MCF 10A (cell line): ENCODE measurements at regions not wholly inside any gene's neighbourhood (a gene's known extent, or its start where the extent isn't known, plus 50 kb on each side); places are given as distances from the start of the nearest gene placed in this dataset.

ENCODE experiments used
- BruUV-seq: library from RNA; stranded (reverse); fragments of 400-500 nt; replicated peaks from 2 replicates; lab custom pipeline; 2021; lab: Mats Ljungman, UMichigan
- CTCF ChIA-PET: fragments of 300-600 bp; sonication (Branson Sonifier 250); formaldehyde crosslinking; extraction: SDS; loops from one replicate; lab custom pipeline; 2021; ENCODE audit warnings: antibody characterized with exemption, inconsistent platforms; lab: Yijun Ruan, JAX
- POLR2A ChIA-PET: fragments of 300-600, 350-650 bp; sonication (Branson Sonifier 250); formaldehyde crosslinking; extraction: SDS; loops from one replicate; lab custom pipeline; 2020; ENCODE audit warnings: antibody characterized with exemption, inconsistent platforms; lab: Yijun Ruan, JAX
- DNase-seq: peaks from one replicate; pipeline ENCODE4 v3.0.0-alpha.2; 2018; ENCODE audit not compliant: unreplicated experiment
- H3K27ac Mint-ChIP-seq: one replicate; pipeline ENCODE4 v1.8.0; 2022; ENCODE audit warnings: mild to moderate bottlenecking, low read depth, mixed read lengths; ENCODE audit not compliant: unreplicated experiment
- H3K27me3 Mint-ChIP-seq: one replicate; pipeline ENCODE4 v1.8.0; 2022; ENCODE audit warnings: mixed read lengths; ENCODE audit not compliant: insufficient read depth, unreplicated experiment
- H3K36me3 Mint-ChIP-seq: one replicate; pipeline ENCODE4 v1.8.0; 2022; ENCODE audit warnings: mild to moderate bottlenecking, moderate library complexity, mixed read lengths; ENCODE audit not compliant: insufficient read depth, unreplicated experiment
- H3K4me1 Mint-ChIP-seq: one replicate; pipeline ENCODE4 v1.8.0; 2022; ENCODE audit warnings: mixed read lengths; ENCODE audit not compliant: insufficient read depth, unreplicated experiment
- H3K4me3 Mint-ChIP-seq: one replicate; pipeline ENCODE4 v1.8.0; 2022; ENCODE audit warnings: mild to moderate bottlenecking, moderate library complexity, mixed read lengths; ENCODE audit not compliant: unreplicated experiment
- H3K9me3 Mint-ChIP-seq: one replicate; pipeline ENCODE4 v1.8.0; 2022; ENCODE audit warnings: mixed read lengths; ENCODE audit not compliant: unreplicated experiment
- intact Hi-C: fragments of 100-400 bp; cut with micrococcal nuclease; formaldehyde crosslinking; loops from 2 replicates; pipeline ENCODE4 v1.14.1; 2022
- TF ChIP-seq, protein P1 (sequence below): fragments of 200-600 bp; IDR thresholded peaks from one replicate; pipeline ENCODE4 v1.8.0; 2022; ENCODE audit warnings: antibody characterized with exemption, mild to moderate bottlenecking; ENCODE audit not compliant: unreplicated experiment

- CTCF ChIA-PET, result no interaction called here
- no peaks in the 10 kb centered on the region for H3K4me1 Mint-ChIP-seq
- TF ChIP-seq, protein P1, sequence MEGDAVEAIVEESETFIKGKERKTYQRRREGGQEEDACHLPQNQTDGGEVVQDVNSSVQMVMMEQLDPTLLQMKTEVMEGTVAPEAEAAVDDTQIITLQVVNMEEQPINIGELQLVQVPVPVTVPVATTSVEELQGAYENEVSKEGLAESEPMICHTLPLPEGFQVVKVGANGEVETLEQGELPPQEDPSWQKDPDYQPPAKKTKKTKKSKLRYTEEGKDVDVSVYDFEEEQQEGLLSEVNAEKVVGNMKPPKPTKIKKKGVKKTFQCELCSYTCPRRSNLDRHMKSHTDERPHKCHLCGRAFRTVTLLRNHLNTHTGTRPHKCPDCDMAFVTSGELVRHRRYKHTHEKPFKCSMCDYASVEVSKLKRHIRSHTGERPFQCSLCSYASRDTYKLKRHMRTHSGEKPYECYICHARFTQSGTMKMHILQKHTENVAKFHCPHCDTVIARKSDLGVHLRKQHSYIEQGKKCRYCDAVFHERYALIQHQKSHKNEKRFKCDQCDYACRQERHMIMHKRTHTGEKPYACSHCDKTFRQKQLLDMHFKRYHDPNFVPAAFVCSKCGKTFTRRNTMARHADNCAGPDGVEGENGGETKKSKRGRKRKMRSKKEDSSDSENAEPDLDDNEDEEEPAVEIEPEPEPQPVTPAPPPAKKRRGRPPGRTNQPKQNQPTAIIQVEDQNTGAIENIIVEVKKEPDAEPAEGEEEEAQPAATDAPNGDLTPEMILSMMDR, result no peak
- no peaks in the 10 kb centered on the region for H3K9me3 Mint-ChIP-seq
- no peak for DNase-seq
- intact Hi-C loops, result no loop called here
- BruUV-seq, result no TSS peak
- POLR2A ChIA-PET, result interaction anchor here (0.6 kb wide), 1 partner anchor 1063 kb away, joined by 4 read pairs; no protein-coding TSS in a partner anchor
- no peak overlapping the region for H3K4me3 Mint-ChIP-seq
- H3K27ac Mint-ChIP-seq, result no peak overlapping the region
- peaks cover 60% of the 10 kb centered on the region for H3K27me3 Mint-ChIP-seq
- no peaks in the 10 kb centered on the region for H3K36me3 Mint-ChIP-seq
Observed at GRCh38 chr17:5686074-5686635, 101.8 kb upstream of the NLRP1 start.

- Mint-ChIP-seq H3K27me3 (peaks cover 45% of the 10 kb centered on the region), H3K36me3 (no peaks in the 10 kb centered on the region), H3K9me3 (no peaks in the 10 kb centered on the region), H3K4me1 (no peaks in the 10 kb centered on the region), H3K4me3 (no peak overlapping the region), H3K27ac (no peak overlapping the region)
- DNase-seq, result no peak
- no TSS peak for BruUV-seq
- intact Hi-C loops, result no loop called here
- POLR2A ChIA-PET, result no interaction called here
- CTCF ChIA-PET, result interaction anchor here (0.8 kb wide), 1 partner anchor 12 kb away, joined by 4 read pairs; no protein-coding TSS in a partner anchor
- TF ChIP-seq, protein P1, result no peak
Observed at GRCh38 chr17:5687646-5688045, 103.3 kb upstream of the NLRP1 start.

DNA sequence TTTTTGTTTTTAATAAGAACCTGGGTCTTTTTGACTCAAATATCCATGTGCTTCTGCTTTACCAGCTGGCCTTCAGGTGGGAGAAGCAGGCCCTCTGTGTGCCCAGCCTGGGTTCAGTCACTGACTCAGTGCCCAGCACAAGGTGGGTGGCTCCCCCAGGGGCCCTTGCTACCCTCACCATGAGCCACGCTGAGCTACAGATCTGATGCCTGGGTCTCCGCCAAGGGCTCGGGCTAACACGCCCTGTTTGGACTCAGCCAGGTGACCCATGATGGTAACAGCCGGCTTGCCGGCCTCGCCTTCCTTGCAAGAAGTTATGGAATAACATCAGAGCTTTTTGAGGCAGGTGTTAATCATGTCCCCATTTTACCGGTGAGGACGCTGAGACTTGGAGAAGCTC is 109.5 kb upstream of the NLRP1 start:
- no peaks in the 10 kb centered on the region for H3K4me1 Mint-ChIP-seq
- intact Hi-C loops, result no loop called here

GRCh38 chr17:5694551-5694950 is 110.2 kb upstream of the NLRP1 start:
- Mint-ChIP-seq H3K36me3 (peaks cover 5% of the 10 kb centered on the region), H3K9me3 (no peaks in the 10 kb centered on the region), H3K4me3 (no peak overlapping the region), H3K27ac (no peak overlapping the region), H3K27me3 (peaks cover 28% of the 10 kb centered on the region), H3K4me1 (no peaks in the 10 kb centered on the region)
- no peak for DNase-seq
- CTCF ChIA-PET, result no interaction called here
- intact Hi-C loops, result no loop called here
- POLR2A ChIA-PET, result no interaction called here
- BruUV-seq, result no TSS peak
- TF ChIP-seq, protein P1, result no peak

More for the DNA sequence above, 109.5 kb upstream of the NLRP1 start:
- CTCF ChIA-PET, result no interaction called here
- Mint-ChIP-seq H3K36me3 (peaks cover 5% of the 10 kb centered on the region), H3K9me3 (no peaks in the 10 kb centered on the region), H3K27ac (no peak overlapping the region), H3K4me3 (no peak overlapping the region), H3K27me3 (peaks cover 25% of the 10 kb centered on the region)
- BruUV-seq, result no TSS peak
- DNase-seq, result no peak
- TF ChIP-seq, protein P1, result no peak
- POLR2A ChIA-PET, result no interaction called here
